GM12878 (cell line): ENCODE measurements at regions not wholly inside any gene's neighbourhood (a gene's known extent, or its start where the extent isn't known, plus 50 kb on each side); places are given as distances from the start of the nearest gene placed in this dataset.

ENCODE experiments used
- EZH2 ChIP-seq: IDR thresholded peaks from 2 replicates; pipeline ENCODE4 v1.6.1; 2012; ENCODE audit warnings: low read depth, mild to moderate bottlenecking, control low read depth, inconsistent platforms, low read length, borderline replicate concordance; ENCODE audit not compliant: control insufficient read depth
- POLR2A ChIP-seq: IDR thresholded peaks from 2 replicates; pipeline ENCODE4 v1.6.1; 2011; ENCODE audit warnings: low read depth, mild to moderate bottlenecking, low read length
- TCF7 ChIP-seq: IDR thresholded peaks from 2 replicates; pipeline ENCODE4 v1.6.1; 2014; ENCODE audit warnings: antibody characterized with exemption, borderline replicate concordance
- USF1 ChIP-seq: IDR thresholded peaks from 2 replicates; pipeline ENCODE4 v1.6.1; 2011; ENCODE audit warnings: borderline replicate concordance, low read depth, mild to moderate bottlenecking, moderate library complexity, mixed read lengths, low read length; ENCODE audit not compliant: insufficient read depth; ENCODE audit errors: extremely low read length
- ZNF217 ChIP-seq: fragments of 450-650 bp; IDR thresholded peaks from 2 replicates; pipeline ENCODE4 v1.6.1; 2017; ENCODE audit warnings: antibody characterized with exemption, mild to moderate bottlenecking
- TF ChIP-seq, protein P1 (sequence below), 3 experiments: IDR thresholded peaks in 2 of 3; conservative IDR thresholded peaks in 1 of 3; 2 replicates each; pipeline ENCODE4 v1.5.1; 2011; ENCODE audit warnings: low read depth in 3 of 3, low read length in 3 of 3, mild to moderate bottlenecking in 3 of 3, control low read depth in 2 of 3, moderate library complexity in 2 of 3, inconsistent platforms in 1 of 3, mixed read lengths in 1 of 3; ENCODE audit not compliant: control insufficient read depth in 2 of 3, insufficient read depth in 1 of 3; ENCODE audit errors: extremely low read depth in 1 of 3

- TF ChIP-seq EZH2: no peak
- TF ChIP-seq ZNF217: no peak
- TF ChIP-seq, protein P1, sequence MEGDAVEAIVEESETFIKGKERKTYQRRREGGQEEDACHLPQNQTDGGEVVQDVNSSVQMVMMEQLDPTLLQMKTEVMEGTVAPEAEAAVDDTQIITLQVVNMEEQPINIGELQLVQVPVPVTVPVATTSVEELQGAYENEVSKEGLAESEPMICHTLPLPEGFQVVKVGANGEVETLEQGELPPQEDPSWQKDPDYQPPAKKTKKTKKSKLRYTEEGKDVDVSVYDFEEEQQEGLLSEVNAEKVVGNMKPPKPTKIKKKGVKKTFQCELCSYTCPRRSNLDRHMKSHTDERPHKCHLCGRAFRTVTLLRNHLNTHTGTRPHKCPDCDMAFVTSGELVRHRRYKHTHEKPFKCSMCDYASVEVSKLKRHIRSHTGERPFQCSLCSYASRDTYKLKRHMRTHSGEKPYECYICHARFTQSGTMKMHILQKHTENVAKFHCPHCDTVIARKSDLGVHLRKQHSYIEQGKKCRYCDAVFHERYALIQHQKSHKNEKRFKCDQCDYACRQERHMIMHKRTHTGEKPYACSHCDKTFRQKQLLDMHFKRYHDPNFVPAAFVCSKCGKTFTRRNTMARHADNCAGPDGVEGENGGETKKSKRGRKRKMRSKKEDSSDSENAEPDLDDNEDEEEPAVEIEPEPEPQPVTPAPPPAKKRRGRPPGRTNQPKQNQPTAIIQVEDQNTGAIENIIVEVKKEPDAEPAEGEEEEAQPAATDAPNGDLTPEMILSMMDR (IDR thresholded peaks at IDR 0.05 in 2 of 3, conservative IDR thresholded peaks at IDR 0.05 in 1 of 3; ENCODE audit: control insufficient read depth in 2 of 3, extremely low read depth in 1 of 3, insufficient read depth in 1 of 3, low read depth in 3 of 3, low read length in 3 of 3): no peak
- no peak for TF ChIP-seq POLR2A
- no peak for TF ChIP-seq TCF7
- TF ChIP-seq USF1: no peak
Observed at GRCh38 chr12:115213538-115214016, 529.6 kb upstream of the TBX3 start.
